ENCODE measurements at regions not wholly inside any gene's neighbourhood (a gene's known extent, or its start where the extent isn't known, plus 50 kb on each side); places are given as distances from the start of the nearest gene placed in this dataset.

- H4K20me1 ChIP-seq (replicated peaks; ENCODE audit: control insufficient read depth, extremely low read depth, insufficient read depth, low read length) = no peaks in the 10 kb centered on the region
- TF ChIP-seq POLR2AphosphoS5 (IDR thresholded peaks at IDR 0.05; ENCODE audit: insufficient read depth, low read depth, low read length) = no peak
- TF ChIP-seq MAX (IDR thresholded peaks at IDR 0.05; ENCODE audit: insufficient read depth, insufficient read length) = no peak
- TF ChIP-seq POLR2A (IDR thresholded peaks at IDR 0.05; ENCODE audit: low read depth, low read length) = no peak
- TF ChIP-seq FOS (IDR thresholded peaks at IDR 0.05; ENCODE audit: borderline replicate concordance, insufficient read depth, low read length) = no peak
- TF ChIP-seq, protein P1, sequence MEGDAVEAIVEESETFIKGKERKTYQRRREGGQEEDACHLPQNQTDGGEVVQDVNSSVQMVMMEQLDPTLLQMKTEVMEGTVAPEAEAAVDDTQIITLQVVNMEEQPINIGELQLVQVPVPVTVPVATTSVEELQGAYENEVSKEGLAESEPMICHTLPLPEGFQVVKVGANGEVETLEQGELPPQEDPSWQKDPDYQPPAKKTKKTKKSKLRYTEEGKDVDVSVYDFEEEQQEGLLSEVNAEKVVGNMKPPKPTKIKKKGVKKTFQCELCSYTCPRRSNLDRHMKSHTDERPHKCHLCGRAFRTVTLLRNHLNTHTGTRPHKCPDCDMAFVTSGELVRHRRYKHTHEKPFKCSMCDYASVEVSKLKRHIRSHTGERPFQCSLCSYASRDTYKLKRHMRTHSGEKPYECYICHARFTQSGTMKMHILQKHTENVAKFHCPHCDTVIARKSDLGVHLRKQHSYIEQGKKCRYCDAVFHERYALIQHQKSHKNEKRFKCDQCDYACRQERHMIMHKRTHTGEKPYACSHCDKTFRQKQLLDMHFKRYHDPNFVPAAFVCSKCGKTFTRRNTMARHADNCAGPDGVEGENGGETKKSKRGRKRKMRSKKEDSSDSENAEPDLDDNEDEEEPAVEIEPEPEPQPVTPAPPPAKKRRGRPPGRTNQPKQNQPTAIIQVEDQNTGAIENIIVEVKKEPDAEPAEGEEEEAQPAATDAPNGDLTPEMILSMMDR (IDR thresholded peaks at IDR 0.05; ENCODE audit: extremely low read depth in 1 of 2, insufficient read depth in 1 of 2, low read depth in 1 of 2, low read length in 2 of 2) = no peak
- TF ChIP-seq JUN (IDR thresholded peaks at IDR 0.05; ENCODE audit: borderline replicate concordance, insufficient read depth, insufficient read length, low read depth) = no peak
- TF ChIP-seq MYC (IDR thresholded peaks at IDR 0.05; ENCODE audit: low read depth, low read length) = no peak
- no peak for TF ChIP-seq GATA2 (IDR thresholded peaks at IDR 0.05; ENCODE audit: insufficient read depth, insufficient read length, low read depth, low read length)
- TF ChIP-seq EZH2 (IDR thresholded peaks at IDR 0.05; ENCODE audit: borderline replicate concordance, low read depth, low read length, severe bottlenecking) = no peak
- intact Hi-C loops (cut with micrococcal nuclease) (loop anchor here (2.0 kb wide), 1 partner anchor 17 kb away; no protein-coding TSS in a partner anchor), dilution Hi-C loops (cut with MboI; ENCODE audit: extremely low pct_ligation_motif_present, low sequenced_read_pairs) (no loop called here)
- POLR2A ChIA-PET = no interaction called here
- H3K4me1 ChIP-seq (ENCODE audit: control insufficient read depth, extremely low read depth, insufficient read depth, low read length) = peaks cover 13% of the 10 kb centered on the region
- no peaks in the 10 kb centered on the region for H3K9me1 ChIP-seq (replicated peaks; ENCODE audit: control insufficient read depth, extremely low read depth, insufficient read depth, low read length)
- H3K27me3 ChIP-seq (ENCODE audit: control insufficient read depth in 2 of 2, insufficient read depth in 2 of 2, low read length in 2 of 2) = no peaks in the 10 kb centered on the region
- no peak overlapping the region for H3K4me2 ChIP-seq (ENCODE audit: insufficient read depth, low read length)
- no peaks in the 10 kb centered on the region for H3K9me3 ChIP-seq (replicated peaks; ENCODE audit: control insufficient read depth, insufficient read depth, low read length)
- H2AFZ ChIP-seq (ENCODE audit: low read depth, low read length) = no peak overlapping the region
- no peak for FAIRE-seq
- CTCF ChIA-PET = no interaction called here
- H3K4me3 ChIP-seq (replicated peaks in 1 of 3; ENCODE audit: insufficient read depth in 1 of 3, low read depth in 1 of 3, low read length in 3 of 3) = no peak overlapping the region
- no TSS peak for BruUV-seq (replicated peaks)
- H3K79me2 ChIP-seq (ENCODE audit: control insufficient read depth, insufficient read depth, low read length) = no peaks in the 10 kb centered on the region
- no peak for DNase-seq (ENCODE audit: low read depth, low spot score)
- H3K36me3 ChIP-seq (ENCODE audit: control insufficient read depth in 2 of 2, extremely low read depth in 1 of 2, insufficient read depth in 2 of 2, low read length in 2 of 2) = no peaks in the 10 kb centered on the region
- no peak overlapping the region for H3K9ac ChIP-seq (replicated peaks; ENCODE audit: extremely low read depth, insufficient read depth, low read length)
- H3K27ac ChIP-seq (ENCODE audit: insufficient read depth, low read depth, low read length) = no peak overlapping the region
Measured at GRCh38 chr3:102125994-102126368, 276.7 kb downstream of the NFKBIZ start.
